Mononuclear cell (primary cell): ENCODE measurements at regions not wholly inside any gene's neighbourhood (a gene's known extent, or its start where the extent isn't known, plus 50 kb on each side); places are given as distances from the start of the nearest gene placed in this dataset.

Source experiments
- H3K27me3 ChIP-seq: 2 replicates; pipeline ENCODE4 v1.6.0; 2011; ENCODE audit warnings: low read length, control low read depth; ENCODE audit not compliant: insufficient read depth
- H3K4me1 ChIP-seq: 2 replicates; pipeline ENCODE4 v1.5.1; 2011; ENCODE audit warnings: mild to moderate bottlenecking, low read length, control low read depth; ENCODE audit not compliant: insufficient read depth
- H3K4me3 ChIP-seq: 2 replicates; pipeline ENCODE4 v1.5.1; 2011; ENCODE audit warnings: mild to moderate bottlenecking, low read length, moderate library complexity
- H3K9me3 ChIP-seq: 2 replicates; pipeline ENCODE4 v1.5.1; 2011; ENCODE audit warnings: low read depth, mild to moderate bottlenecking, control low read depth, low read length

GRCh38 chr20:22776369-22776768 lies 192.0 kb upstream of the FOXA2 start:
- Histone ChIP-seq H3K27me3 (no peaks in the 10 kb centered on the region), H3K9me3 (no peaks in the 10 kb centered on the region), H3K4me1 (no peaks in the 10 kb centered on the region), H3K4me3 (no peak overlapping the region)

- H3K4me3 ChIP-seq: no peak overlapping the region
- no peaks in the 10 kb centered on the region for H3K4me1 ChIP-seq
- H3K9me3 ChIP-seq: no peaks in the 10 kb centered on the region
- H3K27me3 ChIP-seq: no peaks in the 10 kb centered on the region
Measured at GRCh38 chr20:22779878-22780277, 195.5 kb upstream of the FOXA2 start.

GRCh38 chr20:22781869-22782268 lies 197.5 kb upstream of the FOXA2 start:
- no peaks in the 10 kb centered on the region for H3K27me3 ChIP-seq
- H3K4me3 ChIP-seq: no peak overlapping the region
- no peaks in the 10 kb centered on the region for H3K9me3 ChIP-seq
- H3K4me1 ChIP-seq: no peaks in the 10 kb centered on the region

GRCh38 chr20:22789676-22790075 lies 205.3 kb upstream of the FOXA2 start:
- H3K4me1 ChIP-seq: no peaks in the 10 kb centered on the region
- H3K9me3 ChIP-seq: no peaks in the 10 kb centered on the region
- no peak overlapping the region for H3K4me3 ChIP-seq
- H3K27me3 ChIP-seq: no peaks in the 10 kb centered on the region

GRCh38 chr20:22791396-22791795 lies 207.0 kb upstream of the FOXA2 start:
- Histone ChIP-seq H3K4me1 (no peaks in the 10 kb centered on the region), H3K27me3 (no peaks in the 10 kb centered on the region), H3K4me3 (no peak overlapping the region), H3K9me3 (no peaks in the 10 kb centered on the region)

GRCh38 chr20:22791877-22792525 lies 207.6 kb upstream of the FOXA2 start:
- Histone ChIP-seq H3K27me3 (no peaks in the 10 kb centered on the region), H3K4me1 (no peaks in the 10 kb centered on the region), H3K9me3 (no peaks in the 10 kb centered on the region), H3K4me3 (no peak overlapping the region)

- Histone ChIP-seq H3K4me1 (no peaks in the 10 kb centered on the region), H3K4me3 (no peak overlapping the region), H3K27me3 (no peaks in the 10 kb centered on the region), H3K9me3 (no peaks in the 10 kb centered on the region)
Measured at GRCh38 chr20:22794200-22794599, 209.8 kb upstream of the FOXA2 start.

DNA sequence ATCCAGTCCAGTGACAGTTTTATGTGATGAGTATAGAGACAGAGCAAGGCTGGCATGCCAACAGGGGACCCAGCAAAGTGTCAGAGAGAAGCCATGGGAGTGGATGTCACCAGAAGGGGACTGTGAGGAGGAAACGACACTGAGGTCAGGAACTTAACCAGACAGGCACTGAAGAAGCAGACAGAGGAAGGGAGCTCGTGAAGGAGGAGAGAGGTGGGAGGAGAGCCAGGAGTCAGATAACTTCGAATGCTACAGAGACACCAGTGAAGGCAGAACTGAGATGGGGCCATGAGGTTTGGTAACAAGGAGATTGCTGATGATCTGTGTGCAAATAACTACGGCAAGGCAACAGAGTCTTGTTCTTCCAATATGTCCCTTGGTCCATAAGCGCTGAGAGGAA lies 211.1 kb upstream of the FOXA2 start:
- Histone ChIP-seq H3K27me3 (no peaks in the 10 kb centered on the region), H3K4me1 (no peaks in the 10 kb centered on the region), H3K4me3 (no peak overlapping the region), H3K9me3 (no peaks in the 10 kb centered on the region)

DNA sequence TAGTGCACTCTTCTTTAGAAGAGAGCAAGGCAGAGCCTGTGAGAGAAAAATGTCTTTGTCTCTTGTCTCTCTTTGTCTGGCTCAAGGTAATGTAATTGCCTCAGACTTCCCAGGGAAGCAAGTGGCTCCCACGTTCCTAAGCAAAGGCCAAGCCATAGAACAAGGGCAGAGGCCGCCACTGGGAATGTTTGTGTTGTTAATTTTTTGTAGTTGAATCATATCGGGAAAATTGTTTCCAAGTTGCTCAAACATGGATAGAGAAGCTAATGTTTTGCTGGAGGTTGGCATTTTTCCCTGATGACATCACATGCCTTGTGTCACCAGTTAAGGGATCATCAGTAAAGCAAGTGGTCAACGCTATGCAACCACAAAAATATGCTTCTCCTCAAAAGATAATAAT lies 211.5 kb upstream of the FOXA2 start:
- no peak overlapping the region for H3K4me3 ChIP-seq
- no peaks in the 10 kb centered on the region for H3K27me3 ChIP-seq
- H3K4me1 ChIP-seq: no peaks in the 10 kb centered on the region
- H3K9me3 ChIP-seq: no peaks in the 10 kb centered on the region

GRCh38 chr20:22796469-22797077 lies 212.2 kb upstream of the FOXA2 start:
- Histone ChIP-seq H3K4me3 (no peak overlapping the region), H3K27me3 (no peaks in the 10 kb centered on the region), H3K9me3 (no peaks in the 10 kb centered on the region), H3K4me1 (no peaks in the 10 kb centered on the region)

DNA sequence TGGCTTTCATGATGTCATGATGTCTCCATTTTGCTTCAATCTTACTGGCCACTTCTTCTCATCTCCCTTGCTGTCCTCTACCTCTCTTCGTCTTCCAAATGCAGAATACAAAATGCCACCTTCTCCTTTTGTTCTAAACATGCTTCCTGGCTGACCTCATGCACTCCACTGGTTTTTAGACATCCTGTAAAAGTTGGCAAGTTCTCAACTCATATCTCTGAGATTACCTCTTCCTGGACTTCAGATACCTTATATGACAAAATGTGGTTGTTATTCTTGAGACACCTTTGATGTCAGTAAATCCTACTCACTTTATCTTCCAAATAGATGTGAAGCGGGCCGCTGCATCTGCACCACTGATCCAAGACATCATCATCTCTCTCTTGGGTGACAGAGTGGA lies 212.7 kb upstream of the FOXA2 start:
- no peaks in the 10 kb centered on the region for H3K4me1 ChIP-seq
- H3K4me3 ChIP-seq: no peak overlapping the region
- H3K27me3 ChIP-seq: no peaks in the 10 kb centered on the region
- H3K9me3 ChIP-seq: no peaks in the 10 kb centered on the region

GRCh38 chr20:22799687-22800086 lies 215.3 kb upstream of the FOXA2 start:
- no peaks in the 10 kb centered on the region for H3K9me3 ChIP-seq
- H3K4me3 ChIP-seq: no peak overlapping the region
- no peaks in the 10 kb centered on the region for H3K4me1 ChIP-seq
- no peaks in the 10 kb centered on the region for H3K27me3 ChIP-seq

- no peaks in the 10 kb centered on the region for H3K9me3 ChIP-seq
- no peaks in the 10 kb centered on the region for H3K27me3 ChIP-seq
Measured at GRCh38 chr20:22800129-22800528, 215.8 kb upstream of the FOXA2 start.

GRCh38 chr20:22801528-22801927 lies 217.2 kb upstream of the FOXA2 start:
- no peaks in the 10 kb centered on the region for H3K4me1 ChIP-seq
- H3K4me3 ChIP-seq: no peak overlapping the region
- H3K9me3 ChIP-seq: no peaks in the 10 kb centered on the region
- H3K27me3 ChIP-seq: no peaks in the 10 kb centered on the region

More at GRCh38 chr20:22800129-22800528, 215.8 kb upstream of the FOXA2 start:
- Histone ChIP-seq H3K4me1 (no peaks in the 10 kb centered on the region), H3K4me3 (no peak overlapping the region)

GRCh38 chr20:22802296-22802695 lies 217.9 kb upstream of the FOXA2 start:
- Histone ChIP-seq H3K4me3 (no peak overlapping the region), H3K9me3 (no peaks in the 10 kb centered on the region), H3K27me3 (no peaks in the 10 kb centered on the region), H3K4me1 (no peaks in the 10 kb centered on the region)

- Histone ChIP-seq H3K27me3 (no peaks in the 10 kb centered on the region), H3K4me1 (no peaks in the 10 kb centered on the region), H3K4me3 (no peak overlapping the region), H3K9me3 (no peaks in the 10 kb centered on the region)
Measured at GRCh38 chr20:22805219-22805618, 220.8 kb upstream of the FOXA2 start.
